ENCODE measurements at regions not wholly inside any gene's neighbourhood (a gene's known extent, or its start where the extent isn't known, plus 50 kb on each side); places are given as distances from the start of the nearest gene placed in this dataset.
"Not testable (repeated sequence)": the region's sequence is repeated elsewhere in the genome, so short reads cannot be mapped to it uniquely, and the experiment has no call there.

DNA sequence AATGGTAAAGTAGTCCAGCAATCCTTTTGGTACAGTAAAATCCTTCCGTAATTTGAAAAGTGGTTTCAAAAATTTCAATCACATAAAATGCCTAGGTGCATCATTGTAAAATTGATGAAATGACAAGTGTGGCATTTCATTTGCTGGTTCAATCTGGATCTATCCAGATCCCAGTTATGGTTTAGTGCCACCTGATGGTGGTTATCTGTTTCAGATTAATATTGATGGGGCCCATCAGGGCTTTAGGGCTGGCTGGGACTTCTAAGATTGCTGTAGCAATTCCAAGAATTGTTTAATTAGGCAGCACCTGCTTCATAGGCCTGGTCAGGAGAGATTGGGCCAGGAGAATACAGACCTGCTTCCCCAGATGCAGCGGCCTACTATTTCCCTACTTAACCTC, 55.5 kb upstream of the PIK3C3 start:
- DNase-seq (ENCODE audit: low read depth in 1 of 2, low spot score in 1 of 2): no peak
- in situ Hi-C loops (cut with HindIII; ENCODE audit: low pct_unique_long_range_greater_than_20kb, low sequenced_read_pairs): no loop called here
- TF ChIP-seq JUND (IDR thresholded peaks at IDR 0.05; ENCODE audit: low read depth): no peak

DNA sequence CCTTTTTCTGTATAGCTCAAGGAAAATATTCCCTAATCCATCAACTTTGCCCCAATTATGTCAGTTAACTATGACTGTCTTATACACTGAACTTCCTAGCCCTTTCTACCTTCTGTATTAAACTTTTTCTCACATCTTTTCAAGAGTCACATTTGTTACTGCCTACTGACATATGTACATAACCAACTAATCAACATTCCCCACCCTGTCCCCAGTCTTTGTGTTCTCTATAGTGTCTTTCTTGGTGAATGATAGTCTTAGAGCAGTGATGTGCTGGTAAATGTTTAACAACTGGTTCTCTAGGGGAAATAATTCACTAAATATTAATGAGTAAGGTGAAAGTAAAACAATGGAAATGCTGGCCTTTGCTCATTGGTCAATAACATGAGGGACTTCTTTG, 61.6 kb upstream of the PIK3C3 start:
- in situ Hi-C loops (cut with HindIII; ENCODE audit: low pct_unique_long_range_greater_than_20kb, low sequenced_read_pairs): no loop called here
- no peak for TF ChIP-seq JUND (IDR thresholded peaks at IDR 0.05; ENCODE audit: low read depth)

DNA sequence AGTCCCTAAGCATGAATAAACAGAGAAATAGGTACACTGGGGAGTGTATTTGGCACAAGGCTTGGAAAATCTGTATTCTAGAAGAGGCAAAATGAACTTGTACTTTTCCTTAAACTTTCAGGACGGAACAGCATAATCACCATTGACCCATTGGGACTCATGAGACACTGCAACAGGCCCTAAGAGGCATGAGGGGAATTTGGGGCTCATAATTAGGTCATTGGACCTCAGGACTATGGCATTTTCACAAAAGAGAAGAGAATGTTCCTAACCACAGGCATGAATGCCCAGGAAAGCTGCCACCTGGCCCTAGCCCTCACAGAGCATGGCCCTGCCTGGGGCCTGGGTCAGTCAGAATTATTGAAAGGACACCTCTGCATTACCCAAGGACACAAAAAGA, 67.9 kb upstream of the PIK3C3 start:
- no peak for TF ChIP-seq JUND (IDR thresholded peaks at IDR 0.05; ENCODE audit: low read depth)
- in situ Hi-C loops (cut with HindIII; ENCODE audit: low pct_unique_long_range_greater_than_20kb, low sequenced_read_pairs): no loop called here
- no peak for DNase-seq (ENCODE audit: low read depth in 1 of 2, low spot score in 1 of 2)

More for the DNA sequence above, 61.6 kb upstream of the PIK3C3 start:
- no peak for DNase-seq (ENCODE audit: low read depth in 1 of 2, low spot score in 1 of 2)

DNA sequence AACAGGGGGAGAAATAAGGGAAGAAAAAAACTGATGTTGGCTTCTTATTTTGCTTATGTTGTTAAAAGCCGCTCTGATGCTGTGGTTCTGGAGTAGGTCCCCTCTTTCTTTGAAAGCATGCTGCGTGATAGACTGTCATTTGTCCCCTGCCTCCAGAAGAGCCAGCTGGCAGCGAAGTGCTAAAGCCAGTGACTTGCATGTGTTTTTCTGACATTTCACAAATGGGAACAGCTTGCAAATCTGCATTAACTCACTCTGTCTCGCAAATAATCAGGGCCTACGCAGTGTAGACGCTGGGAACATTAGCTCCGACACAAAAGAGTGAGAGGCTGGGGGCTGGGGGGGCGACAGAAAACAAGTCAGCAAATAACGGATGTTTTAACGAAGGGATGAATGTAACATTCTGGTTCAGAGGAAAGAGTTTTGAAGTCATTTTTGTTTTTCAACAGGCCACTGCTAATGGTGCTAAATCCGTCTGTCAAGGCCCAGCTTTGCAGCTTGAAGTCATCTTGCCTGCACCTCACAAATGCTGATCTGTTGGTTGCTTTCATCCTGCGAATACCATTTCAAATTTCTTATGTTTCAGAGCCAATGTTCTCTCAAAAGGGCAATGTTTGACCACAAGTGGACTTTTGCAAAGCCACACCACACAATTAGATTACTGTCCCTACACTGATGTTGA, 68.8 kb upstream of the PIK3C3 start:
- no peak for DNase-seq (ENCODE audit: low read depth in 1 of 2, low spot score in 1 of 2)

DNA sequence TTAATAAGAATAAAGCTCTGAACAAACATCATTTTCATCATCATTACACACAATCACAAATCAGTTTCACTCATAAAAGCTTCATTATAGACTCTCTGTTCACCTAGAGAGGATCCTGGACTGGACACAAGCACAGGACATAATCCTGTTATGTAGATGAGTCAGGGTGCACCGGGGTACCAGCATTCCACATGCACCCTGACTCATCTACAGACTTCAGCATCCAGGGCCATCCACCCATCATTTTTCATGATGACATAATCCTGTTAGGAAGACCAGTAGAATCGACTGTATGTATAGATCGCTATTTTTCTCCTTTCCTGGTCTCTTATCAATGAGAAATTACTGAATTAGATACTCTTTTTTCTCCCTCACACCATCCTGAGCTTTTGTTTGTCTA, 73.7 kb upstream of the PIK3C3 start:
- in situ Hi-C loops (cut with HindIII; ENCODE audit: low pct_unique_long_range_greater_than_20kb, low sequenced_read_pairs): no loop called here
- TF ChIP-seq JUND (IDR thresholded peaks at IDR 0.05; ENCODE audit: low read depth): no peak
- no peak for DNase-seq (ENCODE audit: low read depth in 1 of 2, low spot score in 1 of 2)

More for the DNA sequence above, 68.8 kb upstream of the PIK3C3 start:
- no peak for TF ChIP-seq JUND (IDR thresholded peaks at IDR 0.05; ENCODE audit: low read depth)
- in situ Hi-C loops (cut with HindIII; ENCODE audit: low pct_unique_long_range_greater_than_20kb, low sequenced_read_pairs): no loop called here

DNA sequence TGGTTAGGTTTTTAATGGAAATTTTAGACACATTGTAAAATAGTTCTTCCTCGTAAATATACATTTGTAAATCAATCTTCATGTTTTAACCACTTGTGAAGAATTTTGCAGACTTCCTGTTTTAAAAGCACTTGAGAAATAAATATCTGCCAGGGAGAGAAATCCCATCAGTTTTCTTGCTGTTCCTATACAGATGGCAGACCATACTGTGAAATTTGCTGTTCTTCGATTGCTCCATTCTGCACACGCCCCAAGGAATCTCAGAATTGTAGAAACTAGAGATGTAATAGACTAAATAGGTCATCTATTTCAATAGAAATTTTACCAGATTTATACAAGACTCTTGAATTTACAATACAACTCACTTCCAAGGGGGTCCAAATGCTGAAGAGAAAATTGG, 75.8 kb upstream of the PIK3C3 start:
- TF ChIP-seq JUND (IDR thresholded peaks at IDR 0.05; ENCODE audit: low read depth): no peak
- in situ Hi-C loops (cut with HindIII; ENCODE audit: low pct_unique_long_range_greater_than_20kb, low sequenced_read_pairs): no loop called here
- no peak for DNase-seq (ENCODE audit: low read depth in 1 of 2, low spot score in 1 of 2)

GRCh38 chr18:41875094-41875780, 79.8 kb upstream of the PIK3C3 start:
- DNase-seq (ENCODE audit: low read depth in 1 of 2, low spot score in 1 of 2): no peak
- in situ Hi-C loops (cut with HindIII; ENCODE audit: low pct_unique_long_range_greater_than_20kb, low sequenced_read_pairs): no loop called here
- TF ChIP-seq JUND (IDR thresholded peaks at IDR 0.05; ENCODE audit: low read depth): no peak

- in situ Hi-C loops (cut with HindIII; ENCODE audit: low pct_unique_long_range_greater_than_20kb, low sequenced_read_pairs): no loop called here
- no peak for DNase-seq (ENCODE audit: low read depth in 1 of 2, low spot score in 1 of 2)
- TF ChIP-seq JUND (IDR thresholded peaks at IDR 0.05; ENCODE audit: low read depth): no peak
Observed at GRCh38 chr18:41873730-41874129, 81.3 kb upstream of the PIK3C3 start.

- TF ChIP-seq JUND (IDR thresholded peaks at IDR 0.05; ENCODE audit: low read depth): no peak
- in situ Hi-C loops (cut with HindIII; ENCODE audit: low pct_unique_long_range_greater_than_20kb, low sequenced_read_pairs): no loop called here
- no peak for DNase-seq (ENCODE audit: low read depth in 1 of 2, low spot score in 1 of 2)
Observed at GRCh38 chr18:41872206-41872605, 82.8 kb upstream of the PIK3C3 start.

DNA sequence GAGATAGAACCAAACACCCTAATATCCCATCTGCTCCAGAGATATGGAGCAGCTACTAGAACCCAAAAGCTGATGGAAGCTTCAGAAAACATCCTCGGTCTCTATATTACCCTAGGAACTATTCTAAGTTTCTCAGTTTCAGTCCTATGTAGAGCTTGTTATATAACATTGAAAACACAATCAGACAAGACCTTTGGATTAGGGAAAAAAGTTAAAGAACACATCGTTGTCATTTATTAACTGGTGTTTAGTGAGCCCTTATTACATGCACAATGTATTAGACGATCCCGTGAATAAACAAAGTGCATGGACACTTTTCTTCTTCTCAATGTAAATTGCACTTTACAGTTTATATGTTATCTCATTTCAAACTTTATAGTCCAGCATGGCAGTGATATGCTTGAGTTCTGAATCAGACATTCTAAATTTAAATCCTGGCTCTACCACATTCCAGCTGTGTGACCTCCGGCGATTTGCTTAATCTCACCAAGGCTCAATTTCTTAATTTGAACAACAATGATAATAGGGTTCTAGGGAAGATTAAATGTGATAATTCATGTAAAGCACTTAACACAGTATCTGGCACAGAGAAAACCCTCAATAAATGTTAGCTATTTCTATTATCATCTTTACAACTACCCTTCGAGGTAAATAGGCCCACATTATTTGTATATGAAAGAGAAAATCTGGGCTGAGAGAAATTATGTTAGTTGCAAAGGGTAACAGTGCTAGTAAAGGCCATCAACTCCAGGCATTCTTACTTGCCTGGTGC, 83.6 kb upstream of the PIK3C3 start:
- no peak for DNase-seq (ENCODE audit: low read depth in 1 of 2, low spot score in 1 of 2)
- TF ChIP-seq JUND (IDR thresholded peaks at IDR 0.05; ENCODE audit: low read depth): no peak
- in situ Hi-C loops (cut with HindIII; ENCODE audit: low pct_unique_long_range_greater_than_20kb, low sequenced_read_pairs): no loop called here

- no peak for DNase-seq (ENCODE audit: low read depth in 1 of 2, low spot score in 1 of 2)
- in situ Hi-C loops (cut with HindIII; ENCODE audit: low pct_unique_long_range_greater_than_20kb, low sequenced_read_pairs): no loop called here
Observed at GRCh38 chr18:41870817-41871216, 84.2 kb upstream of the PIK3C3 start.

DNA sequence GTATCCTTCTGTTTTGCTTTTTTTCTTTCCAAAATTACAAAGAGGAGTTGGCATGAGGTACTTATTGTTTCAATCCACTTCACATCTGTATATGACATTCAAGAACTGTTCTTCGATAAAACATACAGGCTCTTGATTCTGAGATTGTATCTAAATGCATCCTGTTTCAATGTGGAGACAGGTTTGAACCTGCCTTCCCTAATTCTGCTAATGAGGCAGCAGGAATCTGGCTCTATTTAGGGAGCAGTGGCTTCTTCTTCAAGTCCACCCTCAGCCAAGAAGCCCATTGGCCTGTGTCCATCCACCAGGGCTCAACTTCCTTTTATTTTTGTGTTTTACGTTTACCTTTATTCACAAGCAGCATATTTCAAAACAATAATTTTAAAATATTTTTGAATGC, 84.8 kb upstream of the PIK3C3 start:
- in situ Hi-C loops (cut with HindIII; ENCODE audit: low pct_unique_long_range_greater_than_20kb, low sequenced_read_pairs): no loop called here
- no peak for DNase-seq (ENCODE audit: low read depth in 1 of 2, low spot score in 1 of 2)
- TF ChIP-seq JUND (IDR thresholded peaks at IDR 0.05; ENCODE audit: low read depth): no peak

More at GRCh38 chr18:41870817-41871216, 84.2 kb upstream of the PIK3C3 start:
- TF ChIP-seq JUND (IDR thresholded peaks at IDR 0.05; ENCODE audit: low read depth): no peak

GRCh38 chr18:41865796-41866195, 89.2 kb upstream of the PIK3C3 start:
- DNase-seq (ENCODE audit: low read depth in 1 of 2, low spot score in 1 of 2); in situ Hi-C loops (cut with HindIII; ENCODE audit: low pct_unique_long_range_greater_than_20kb, low sequenced_read_pairs): not testable (repeated sequence)

Measured in T47D (cell line).